B cell (primary cell): ENCODE measurements at regions not wholly inside any gene's neighbourhood (a gene's known extent, or its start where the extent isn't known, plus 50 kb on each side); places are given as distances from the start of the nearest gene placed in this dataset.

Source experiments
- CTCF ChIP-seq: fragments of 200-600 bp; IDR thresholded peaks from one replicate; pipeline ENCODE4 v1.8.0; 2022; ENCODE audit warnings: antibody characterized with exemption, mild to moderate bottlenecking
- EZH2 ChIP-seq: IDR thresholded peaks from 2 replicates; pipeline ENCODE4 v1.6.1; 2012; ENCODE audit warnings: borderline replicate concordance, low read depth, mild to moderate bottlenecking, moderate library complexity, low read length; ENCODE audit not compliant: insufficient read depth, poor library complexity, severe bottlenecking

DNA sequence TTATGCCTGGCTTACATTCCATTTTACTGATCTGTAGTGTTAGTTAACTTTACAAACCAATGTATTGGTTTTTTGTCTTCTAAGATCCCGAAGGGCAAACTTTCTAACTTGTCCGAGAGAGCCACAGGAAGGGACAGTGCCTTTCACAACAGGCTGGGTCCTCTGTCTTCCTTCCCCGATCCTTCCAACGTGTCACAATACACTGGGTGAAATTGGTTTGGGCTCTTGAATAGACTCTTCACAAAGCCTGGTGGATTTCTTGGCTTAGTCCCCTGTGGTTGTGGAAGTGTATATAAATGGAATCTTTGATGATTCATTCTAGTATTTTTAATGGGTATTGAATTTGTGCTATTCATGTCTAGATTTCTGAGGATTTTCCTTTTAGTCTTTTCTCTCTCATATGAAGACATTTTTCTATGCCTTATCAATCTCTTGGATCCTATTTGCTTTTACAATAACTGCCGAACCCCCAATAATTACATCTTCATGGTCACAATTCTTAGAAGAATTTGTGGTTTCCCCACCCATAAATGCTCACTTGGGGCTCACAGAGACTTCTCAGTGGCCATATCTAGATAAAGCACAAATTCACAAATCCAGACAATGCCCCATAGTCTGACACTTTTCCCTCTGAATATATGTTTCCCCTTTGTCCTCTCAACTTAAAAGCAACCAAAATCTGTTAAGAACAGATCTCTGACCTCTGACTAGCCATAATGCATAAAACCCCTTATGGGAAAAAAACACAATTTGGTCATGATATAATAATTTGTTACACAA lies 107.7 kb downstream of the MTRR start:
- TF ChIP-seq CTCF: no peak
- no peak for TF ChIP-seq EZH2
